Activated naive CD4-positive, alpha-beta T cell treated with anti-CD3 and anti-CD28 coated beads, Interleukin-2, amount 50 U/mL, for 24 hours (primary cell): ENCODE measurements at regions not wholly inside any gene's neighbourhood (a gene's known extent, or its start where the extent isn't known, plus 50 kb on each side); places are given as distances from the start of the nearest gene placed in this dataset.

Source experiments
- H3K27ac Mint-ChIP-seq: one replicate; pipeline ENCODE4 v1.8.0; 2021; ENCODE audit warnings: mild to moderate bottlenecking, mixed read lengths
- H3K27me3 Mint-ChIP-seq: one replicate; pipeline ENCODE4 v1.8.0; 2021; ENCODE audit warnings: mixed read lengths
- H3K36me3 Mint-ChIP-seq: one replicate; pipeline ENCODE4 v1.8.0; 2021; ENCODE audit warnings: mixed read lengths
- H3K4me1 Mint-ChIP-seq: one replicate; pipeline ENCODE4 v1.8.0; 2021; ENCODE audit warnings: mixed read lengths
- H3K4me3 Mint-ChIP-seq: one replicate; pipeline ENCODE4 v1.8.0; 2021; ENCODE audit warnings: mild to moderate bottlenecking, mixed read lengths
- H3K9me3 Mint-ChIP-seq: one replicate; pipeline ENCODE4 v1.8.0; 2021; ENCODE audit warnings: mixed read lengths

GRCh38 chr16:51807551-51807950 is 656.5 kb upstream of the SALL1 start:
- H3K4me1 Mint-ChIP-seq, result no peaks in the 10 kb centered on the region
- no peaks in the 10 kb centered on the region for H3K36me3 Mint-ChIP-seq
- no peak overlapping the region for H3K27ac Mint-ChIP-seq
- H3K4me3 Mint-ChIP-seq, result no peak overlapping the region
- H3K27me3 Mint-ChIP-seq, result no peaks in the 10 kb centered on the region
- peaks cover 5% of the 10 kb centered on the region for H3K9me3 Mint-ChIP-seq

GRCh38 chr16:51801635-51802034 is 650.6 kb upstream of the SALL1 start:
- Mint-ChIP-seq H3K27ac (no peak overlapping the region), H3K4me1 (no peaks in the 10 kb centered on the region), H3K36me3 (no peaks in the 10 kb centered on the region), H3K4me3 (no peak overlapping the region), H3K9me3 (peaks cover 3% of the 10 kb centered on the region), H3K27me3 (no peaks in the 10 kb centered on the region)

- Mint-ChIP-seq H3K27ac (no peak overlapping the region), H3K36me3 (no peaks in the 10 kb centered on the region), H3K4me3 (no peak overlapping the region), H3K9me3 (peaks cover 13% of the 10 kb centered on the region), H3K4me1 (no peaks in the 10 kb centered on the region), H3K27me3 (no peaks in the 10 kb centered on the region)
These were observed 646.7 kb upstream of the SALL1 start for GRCh38 chr16:51797669-51798259.

GRCh38 chr16:51779240-51779639 is 628.2 kb upstream of the SALL1 start:
- Mint-ChIP-seq H3K36me3 (peaks cover 2% of the 10 kb centered on the region), H3K9me3 (peaks cover 16% of the 10 kb centered on the region), H3K27me3 (no peaks in the 10 kb centered on the region), H3K27ac (no peak overlapping the region), H3K4me3 (no peak overlapping the region), H3K4me1 (no peaks in the 10 kb centered on the region)

- no peak overlapping the region for H3K27ac Mint-ChIP-seq
- peaks cover 2% of the 10 kb centered on the region for H3K27me3 Mint-ChIP-seq
- H3K4me3 Mint-ChIP-seq, result no peak overlapping the region
- no peaks in the 10 kb centered on the region for H3K4me1 Mint-ChIP-seq
- peaks cover 4% of the 10 kb centered on the region for H3K9me3 Mint-ChIP-seq
- no peaks in the 10 kb centered on the region for H3K36me3 Mint-ChIP-seq
These were observed 622.2 kb upstream of the SALL1 start for GRCh38 chr16:51773071-51773890.

GRCh38 chr16:51766739-51767138 is 615.7 kb upstream of the SALL1 start:
- Mint-ChIP-seq H3K9me3 (no peaks in the 10 kb centered on the region), H3K27ac (no peak overlapping the region), H3K27me3 (peaks cover 5% of the 10 kb centered on the region), H3K4me3 (no peak overlapping the region), H3K36me3 (no peaks in the 10 kb centered on the region), H3K4me1 (no peaks in the 10 kb centered on the region)

- Mint-ChIP-seq H3K4me1 (no peaks in the 10 kb centered on the region), H3K9me3 (no peaks in the 10 kb centered on the region), H3K36me3 (no peaks in the 10 kb centered on the region), H3K27me3 (peaks cover 5% of the 10 kb centered on the region), H3K27ac (no peak overlapping the region), H3K4me3 (no peak overlapping the region)
These were observed 612.1 kb upstream of the SALL1 start for GRCh38 chr16:51763072-51763661.

GRCh38 chr16:51762081-51762996 is 611.3 kb upstream of the SALL1 start:
- Mint-ChIP-seq H3K9me3 (no peaks in the 10 kb centered on the region), H3K27me3 (peaks cover 5% of the 10 kb centered on the region), H3K27ac (no peak overlapping the region), H3K36me3 (no peaks in the 10 kb centered on the region), H3K4me1 (no peaks in the 10 kb centered on the region), H3K4me3 (no peak overlapping the region)

GRCh38 chr16:51761001-51761400 is 609.9 kb upstream of the SALL1 start:
- H3K27me3 Mint-ChIP-seq, result peaks cover 6% of the 10 kb centered on the region
- no peaks in the 10 kb centered on the region for H3K4me1 Mint-ChIP-seq
- H3K27ac Mint-ChIP-seq, result no peak overlapping the region
- no peaks in the 10 kb centered on the region for H3K9me3 Mint-ChIP-seq
- no peak overlapping the region for H3K4me3 Mint-ChIP-seq
- H3K36me3 Mint-ChIP-seq, result no peaks in the 10 kb centered on the region

- H3K9me3 Mint-ChIP-seq, result no peaks in the 10 kb centered on the region
- peaks cover 9% of the 10 kb centered on the region for H3K27me3 Mint-ChIP-seq
- no peak overlapping the region for H3K27ac Mint-ChIP-seq
- H3K36me3 Mint-ChIP-seq, result no peaks in the 10 kb centered on the region
- H3K4me1 Mint-ChIP-seq, result no peaks in the 10 kb centered on the region
- no peak overlapping the region for H3K4me3 Mint-ChIP-seq
These were observed 608.9 kb upstream of the SALL1 start for GRCh38 chr16:51759999-51760398.

- peaks cover 9% of the 10 kb centered on the region for H3K27me3 Mint-ChIP-seq
- no peaks in the 10 kb centered on the region for H3K4me1 Mint-ChIP-seq
- H3K36me3 Mint-ChIP-seq, result no peaks in the 10 kb centered on the region
- H3K27ac Mint-ChIP-seq, result peak overlapping the region; percentile 0
- H3K9me3 Mint-ChIP-seq, result no peaks in the 10 kb centered on the region
- H3K4me3 Mint-ChIP-seq, result no peak overlapping the region
These were observed 608.3 kb upstream of the SALL1 start for GRCh38 chr16:51759329-51759728.

GRCh38 chr16:51757921-51758479 is 606.9 kb upstream of the SALL1 start:
- Mint-ChIP-seq H3K27ac (no peak overlapping the region), H3K4me1 (no peaks in the 10 kb centered on the region), H3K36me3 (no peaks in the 10 kb centered on the region), H3K27me3 (peaks cover 8% of the 10 kb centered on the region), H3K9me3 (no peaks in the 10 kb centered on the region), H3K4me3 (no peak overlapping the region)

- no peaks in the 10 kb centered on the region for H3K4me1 Mint-ChIP-seq
- H3K9me3 Mint-ChIP-seq, result peaks cover 3% of the 10 kb centered on the region
- no peaks in the 10 kb centered on the region for H3K36me3 Mint-ChIP-seq
These were observed 606.4 kb upstream of the SALL1 start for GRCh38 chr16:51757505-51757904.

GRCh38 chr16:51757124-51757470 is 606.0 kb upstream of the SALL1 start:
- H3K9me3 Mint-ChIP-seq, result peaks cover 6% of the 10 kb centered on the region
- no peaks in the 10 kb centered on the region for H3K4me1 Mint-ChIP-seq
- H3K27ac Mint-ChIP-seq, result no peak overlapping the region
- H3K27me3 Mint-ChIP-seq, result peaks cover 5% of the 10 kb centered on the region
- H3K36me3 Mint-ChIP-seq, result no peaks in the 10 kb centered on the region
- no peak overlapping the region for H3K4me3 Mint-ChIP-seq

More at GRCh38 chr16:51757505-51757904, 606.4 kb upstream of the SALL1 start:
- H3K4me3 Mint-ChIP-seq, result no peak overlapping the region
- H3K27ac Mint-ChIP-seq, result no peak overlapping the region
- H3K27me3 Mint-ChIP-seq, result peaks cover 8% of the 10 kb centered on the region

GRCh38 chr16:51756447-51757123 is 605.5 kb upstream of the SALL1 start:
- Mint-ChIP-seq H3K4me1 (no peaks in the 10 kb centered on the region), H3K27ac (no peak overlapping the region), H3K36me3 (no peaks in the 10 kb centered on the region), H3K9me3 (peaks cover 6% of the 10 kb centered on the region), H3K4me3 (no peak overlapping the region), H3K27me3 (peaks cover 5% of the 10 kb centered on the region)
